Fibroblast of skin of back (primary cell): ENCODE measurements at regions not wholly inside any gene's neighbourhood (a gene's known extent, or its start where the extent isn't known, plus 50 kb on each side); places are given as distances from the start of the nearest gene placed in this dataset.

Experiments
- DNase-seq: peaks from one replicate; pipeline ENCODE4 v3.0.0-alpha.2; 2013

DNA sequence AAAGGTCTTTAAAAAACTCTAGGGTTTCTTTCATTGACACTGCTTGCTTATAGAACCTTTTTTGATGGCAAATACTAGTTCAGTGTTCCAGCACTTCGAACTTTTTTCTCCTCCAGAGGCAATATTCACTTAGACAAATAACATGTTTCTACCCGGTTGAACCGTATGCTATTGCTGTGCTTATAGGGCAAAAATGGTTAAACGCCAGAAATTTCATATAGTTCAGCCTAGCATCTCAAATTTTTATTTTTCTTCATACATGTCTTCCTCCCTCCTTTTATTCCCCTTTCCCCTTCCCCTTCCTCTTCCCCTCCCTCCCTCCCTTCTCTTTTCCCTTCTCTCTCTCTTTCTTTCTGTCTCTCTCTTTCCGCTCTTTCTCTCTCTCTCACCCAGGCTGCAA is 96.9 kb upstream of the FSHR start:
- DNase-seq, result no peak

DNA sequence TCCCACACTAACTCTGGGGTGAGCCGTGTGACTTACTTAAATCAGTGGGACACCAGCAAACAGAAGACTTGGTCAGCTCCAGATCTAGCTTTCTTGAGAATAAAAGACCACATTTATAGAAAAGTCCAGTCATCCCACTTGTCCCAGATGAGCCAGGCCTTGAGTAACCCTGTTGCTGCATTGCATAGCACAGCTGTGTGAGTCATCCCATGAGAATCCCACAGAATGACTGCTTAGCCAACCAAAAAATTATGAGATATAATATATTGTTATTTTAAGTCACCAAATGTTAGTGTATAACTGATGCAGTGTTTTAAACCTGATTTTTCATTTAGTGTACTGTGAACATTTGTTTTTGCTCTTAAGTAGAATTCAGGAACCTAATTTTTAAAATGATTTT is 94.2 kb upstream of the FSHR start:
- DNase-seq, result peak; percentile 98

DNA sequence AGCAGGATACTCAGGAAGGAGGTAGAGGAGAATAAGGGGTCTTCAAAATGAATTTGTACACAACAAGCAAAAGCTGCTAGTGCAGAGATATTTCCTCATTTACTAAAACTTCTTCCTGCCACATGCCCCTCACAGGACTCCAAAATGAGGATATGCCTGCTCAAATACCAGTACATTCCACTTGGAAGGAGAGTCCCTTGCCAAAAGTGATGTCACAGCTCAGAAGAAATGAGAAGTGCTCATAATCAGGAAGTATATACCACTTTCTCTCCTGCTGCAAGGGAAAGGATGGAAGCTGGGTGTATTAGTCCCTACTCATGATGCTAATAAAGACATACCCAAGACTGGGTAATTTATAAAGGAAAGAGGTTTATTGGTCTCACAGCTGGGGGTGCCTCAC is 87.7 kb upstream of the FSHR start:
- DNase-seq, result peak; percentile 66

DNA sequence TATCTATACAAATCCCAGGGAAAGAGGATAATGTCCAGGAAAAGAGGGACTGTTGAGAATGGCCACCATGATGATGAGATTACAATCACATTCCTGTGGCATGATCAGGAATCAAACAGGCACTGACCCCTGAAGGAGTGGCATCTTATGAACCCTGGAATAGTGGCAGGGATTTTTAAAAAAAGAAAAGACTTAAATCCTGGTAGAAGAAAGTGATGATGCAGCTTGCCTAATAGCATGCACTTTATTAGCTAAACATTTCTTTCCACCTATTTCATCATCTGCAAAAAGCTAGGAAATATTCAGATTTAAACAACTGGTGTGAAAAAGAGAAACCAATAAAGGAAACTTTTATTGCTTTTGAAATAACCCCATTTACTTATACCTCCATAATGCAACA is 87.2 kb upstream of the FSHR start:
- peak; percentile 13 for DNase-seq

DNA sequence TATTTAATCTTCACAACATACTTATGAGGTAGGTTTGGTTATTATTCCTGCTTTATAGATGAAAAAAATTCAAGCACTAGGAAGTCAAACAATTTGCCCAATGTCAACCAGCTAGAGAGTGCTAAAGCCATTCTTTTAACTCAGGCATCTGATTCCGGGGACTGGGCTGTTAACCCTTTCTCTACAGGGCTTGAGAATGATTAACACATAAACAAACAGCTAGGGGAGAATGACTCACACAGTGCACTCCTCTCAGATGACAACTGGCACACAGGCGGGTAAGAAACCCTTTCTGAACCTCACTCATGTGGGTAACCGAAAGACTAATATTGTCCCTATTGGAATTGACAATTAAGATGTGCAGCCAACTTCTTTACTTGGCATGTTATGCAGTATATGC is 86.3 kb upstream of the FSHR start:
- DNase-seq, result peak; percentile 53

DNA sequence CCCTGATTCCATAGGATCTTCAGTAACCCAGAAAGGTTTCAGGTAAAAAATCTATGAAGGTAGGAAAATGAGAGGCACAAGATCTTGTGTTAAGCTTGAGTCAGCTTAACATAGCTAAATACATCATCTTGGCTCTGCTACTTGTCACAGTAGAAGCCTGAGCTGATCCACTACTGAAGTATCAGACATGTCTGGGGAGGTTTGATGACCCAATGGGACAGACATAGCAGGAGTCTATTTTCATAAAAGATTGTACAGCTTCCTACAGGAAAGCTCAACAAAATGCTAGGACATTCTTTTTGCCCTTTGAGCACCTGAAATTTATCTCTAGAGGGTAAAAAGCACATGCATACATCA is 84.3 kb upstream of the FSHR start:
- no peak for DNase-seq

DNA sequence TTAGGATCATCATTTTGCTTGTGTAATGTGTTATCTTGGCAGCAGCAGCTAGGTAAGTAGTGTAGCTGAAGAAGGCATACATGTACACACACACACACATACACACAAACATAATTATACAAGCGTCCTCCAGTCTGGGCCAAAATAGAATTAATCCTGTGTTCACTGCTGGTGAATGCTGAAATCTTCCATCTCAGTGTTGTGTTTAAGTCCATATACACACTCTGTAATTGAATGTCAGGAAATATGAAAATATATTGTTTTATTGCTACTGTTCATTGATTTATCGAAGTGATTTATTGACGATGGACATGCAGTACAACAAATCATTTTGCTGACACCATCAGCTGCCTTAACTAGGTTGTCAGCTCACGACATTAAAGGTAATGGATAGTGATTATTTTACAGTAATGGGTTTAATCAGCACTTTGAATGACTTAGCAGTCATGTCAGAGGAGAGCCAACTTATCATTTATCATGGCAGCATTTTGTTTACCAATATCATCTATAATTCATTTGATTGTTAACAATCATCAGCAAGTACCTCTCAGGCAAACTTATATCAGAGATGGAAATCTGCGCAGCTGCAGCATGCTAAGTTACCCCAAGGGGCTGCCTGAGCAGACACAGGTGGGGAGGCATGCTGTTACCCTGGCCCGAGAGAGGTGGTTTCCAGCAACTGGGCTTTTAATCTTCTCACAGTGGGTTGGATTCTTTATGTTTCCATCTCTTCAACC is 83.7 kb upstream of the FSHR start:
- DNase-seq, result no peak

DNA sequence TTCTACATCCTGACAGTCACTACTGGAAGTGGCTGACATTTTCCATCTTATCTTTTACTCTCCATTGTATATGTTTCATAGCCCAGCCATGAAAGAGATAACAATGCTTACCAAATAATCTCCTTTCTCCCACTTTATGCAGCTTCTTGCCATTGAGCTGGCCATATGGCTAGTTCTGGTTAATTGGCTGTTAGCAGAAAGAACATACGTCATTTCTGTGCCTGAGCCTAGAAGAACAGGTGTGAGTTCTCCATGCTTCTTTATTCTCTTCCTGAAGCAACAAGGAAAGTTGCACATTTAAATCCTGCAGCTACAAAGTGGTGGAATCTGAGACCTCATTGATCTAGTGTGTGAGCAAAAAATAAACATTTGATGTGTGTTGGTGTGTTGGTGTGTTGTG is 82.0 kb upstream of the FSHR start:
- no peak for DNase-seq

DNA sequence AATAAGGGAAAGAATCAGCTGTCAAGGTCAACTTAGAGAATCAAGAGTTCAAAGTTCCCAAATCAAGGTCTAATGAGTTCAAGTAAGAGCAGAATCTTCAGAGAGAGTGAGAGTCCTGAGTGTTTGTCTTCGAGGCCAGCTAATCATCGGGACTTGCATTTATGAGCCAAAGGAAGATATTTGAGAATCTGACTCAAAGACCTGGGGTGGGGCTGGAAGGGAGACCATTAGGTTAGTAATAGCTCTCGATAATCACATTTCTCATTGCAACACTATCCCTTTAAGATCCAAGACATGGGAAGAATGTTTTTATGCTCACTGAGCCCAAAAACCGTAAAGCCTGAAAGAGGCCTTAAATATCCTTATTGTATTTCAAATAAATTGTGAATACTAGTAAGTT is 72.0 kb upstream of the FSHR start:
- DNase-seq, result no peak

DNA sequence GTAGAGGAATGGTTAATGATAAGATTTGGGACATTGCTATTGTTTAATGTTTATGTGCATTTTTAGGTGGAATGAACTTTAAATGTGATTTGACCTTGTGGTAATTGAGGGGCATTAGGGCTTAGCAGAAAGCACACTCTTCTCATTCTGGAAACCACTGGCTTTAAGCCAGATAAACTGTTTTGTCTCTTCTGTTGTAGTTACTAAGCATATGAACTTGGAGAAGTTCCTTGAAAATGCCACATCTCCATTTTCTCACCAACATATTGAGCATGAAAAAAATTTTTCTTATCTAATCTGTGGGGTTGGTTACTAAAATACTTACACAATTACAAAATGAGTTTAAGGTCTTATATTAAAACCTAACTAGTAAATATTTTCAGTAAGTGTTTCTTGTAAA is 70.8 kb upstream of the FSHR start:
- no peak for DNase-seq

DNA sequence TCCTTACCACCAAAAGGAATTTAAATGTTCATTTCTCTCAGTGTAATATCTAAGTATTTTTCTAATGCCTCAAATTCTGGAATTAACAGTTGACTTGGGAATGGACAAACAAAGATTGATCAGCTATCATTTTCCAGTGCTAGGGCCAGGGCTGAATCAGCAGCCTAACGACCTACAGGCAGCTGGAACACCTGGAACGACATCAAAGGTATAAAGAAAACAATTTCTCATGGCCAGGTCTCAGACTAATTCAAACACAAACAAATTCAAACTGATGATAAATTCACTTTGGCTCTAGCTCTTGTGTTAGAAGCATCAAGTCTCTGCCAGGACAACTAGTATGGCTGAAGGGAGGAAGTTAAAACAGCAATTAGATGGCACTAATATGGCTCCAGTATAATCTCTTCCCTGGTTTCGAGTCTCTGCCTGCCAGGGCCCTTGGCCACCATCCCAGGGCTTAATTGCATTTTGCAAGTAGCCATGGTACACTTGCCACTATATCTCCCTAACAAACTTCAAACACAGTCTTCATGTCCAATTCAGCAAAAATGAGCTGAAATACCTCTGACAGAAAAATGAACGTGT is 70.2 kb upstream of the FSHR start:
- DNase-seq, result no peak

DNA sequence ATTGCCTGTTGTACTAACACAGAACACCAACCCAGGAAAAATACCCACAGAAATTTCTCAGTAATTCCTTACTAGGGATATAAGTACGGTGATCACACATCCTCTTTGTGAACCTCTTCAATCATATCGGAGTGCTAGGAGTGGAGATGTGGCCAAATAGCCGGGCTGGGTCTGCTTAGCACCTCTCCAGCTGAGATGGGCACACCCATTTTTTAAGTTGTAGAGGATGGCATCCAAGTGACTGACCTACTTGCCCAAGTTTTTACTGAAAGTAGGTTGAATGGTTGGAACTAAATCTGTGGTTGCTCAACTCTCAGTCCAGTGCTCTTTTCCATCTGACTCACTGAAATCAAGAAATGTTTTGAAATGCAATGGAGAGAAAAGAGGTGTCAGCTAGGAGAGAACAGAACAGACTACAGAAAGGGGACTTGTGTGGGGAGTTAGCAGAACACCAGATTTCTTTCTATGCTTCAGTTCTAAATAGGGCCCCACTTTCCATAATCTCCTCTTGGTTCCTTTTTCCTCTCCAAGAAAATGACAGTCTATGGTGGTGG is 68.7 kb upstream of the FSHR start:
- no peak for DNase-seq

DNA sequence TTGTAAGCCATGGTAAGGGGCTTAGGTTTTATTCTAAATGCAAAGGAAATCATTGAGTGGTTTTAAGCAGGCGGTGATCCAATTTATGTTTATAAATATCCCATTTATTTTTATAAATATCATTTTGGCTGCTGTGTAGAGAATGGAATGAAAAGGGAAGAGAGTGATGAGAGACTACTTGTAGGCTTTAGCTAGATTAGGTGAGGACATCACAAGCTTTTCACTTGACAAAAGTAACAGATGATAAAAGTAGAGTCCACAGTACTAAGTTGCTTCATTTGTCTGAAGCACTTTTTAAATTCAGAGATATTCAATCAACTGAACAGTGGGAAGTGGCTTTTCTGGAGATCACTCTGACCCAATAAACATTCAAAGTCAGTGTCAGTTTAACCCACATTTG is 65.4 kb upstream of the FSHR start:
- DNase-seq, result no peak

DNA sequence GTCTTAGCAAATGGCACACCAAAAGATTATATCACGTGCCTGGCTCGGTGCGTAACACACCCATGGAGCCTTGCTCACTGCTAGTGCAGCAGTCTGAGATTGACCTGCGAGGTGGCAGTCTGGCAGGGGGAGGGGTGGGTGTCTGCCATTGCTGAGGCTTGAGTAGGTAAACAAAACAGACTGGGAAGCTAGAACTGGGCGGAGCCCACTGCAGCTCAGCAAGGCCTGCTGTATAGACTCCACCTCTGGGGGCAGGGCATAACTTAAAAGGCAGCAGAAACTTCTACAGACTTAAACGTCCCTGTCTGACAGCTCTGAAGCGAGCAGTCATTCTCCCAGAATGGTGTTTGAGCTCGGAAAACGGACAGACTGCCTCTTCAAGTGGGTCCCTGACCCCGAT is 55.9 kb upstream of the FSHR start:
- no peak for DNase-seq

DNA sequence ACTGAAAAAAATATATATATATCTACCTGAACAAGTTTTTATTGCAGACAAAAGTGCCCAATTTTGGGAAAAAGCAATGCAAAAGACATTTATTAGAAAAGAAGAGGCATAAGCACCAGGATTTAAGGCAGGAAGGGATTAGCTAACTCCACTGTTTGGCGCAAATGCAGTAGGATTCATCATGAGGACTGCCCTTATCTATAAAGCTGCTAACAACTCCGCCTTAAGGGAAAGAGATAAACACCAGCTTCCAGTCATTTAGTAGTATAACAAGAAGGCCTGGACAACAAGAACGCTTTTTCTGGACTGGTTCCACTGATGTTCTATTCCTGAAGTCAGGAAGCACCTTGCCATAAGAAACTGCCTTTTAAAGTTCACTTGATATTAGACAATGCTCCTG is 52.9 kb upstream of the FSHR start:
- DNase-seq, result no peak
